GM18870 (cell line): ENCODE measurements at regions not wholly inside any gene's neighbourhood (a gene's known extent, or its start where the extent isn't known, plus 50 kb on each side); places are given as distances from the start of the nearest gene placed in this dataset.
"Not testable (repeated sequence)": the region's sequence is repeated elsewhere in the genome, so short reads cannot be mapped to it uniquely, and the experiment has no call there.

Experiments
- ATAC-seq: cut with Tn5 transposase; IDR thresholded peaks from one replicate; pipeline ENCODE4 v1.9.1; 2021; ENCODE audit warnings: moderate library complexity; ENCODE audit not compliant: unreplicated experiment

- no peak for ATAC-seq
Observed at GRCh38 chr6:150495126-150495525, 104.6 kb upstream of the PLEKHG1 start.

DNA sequence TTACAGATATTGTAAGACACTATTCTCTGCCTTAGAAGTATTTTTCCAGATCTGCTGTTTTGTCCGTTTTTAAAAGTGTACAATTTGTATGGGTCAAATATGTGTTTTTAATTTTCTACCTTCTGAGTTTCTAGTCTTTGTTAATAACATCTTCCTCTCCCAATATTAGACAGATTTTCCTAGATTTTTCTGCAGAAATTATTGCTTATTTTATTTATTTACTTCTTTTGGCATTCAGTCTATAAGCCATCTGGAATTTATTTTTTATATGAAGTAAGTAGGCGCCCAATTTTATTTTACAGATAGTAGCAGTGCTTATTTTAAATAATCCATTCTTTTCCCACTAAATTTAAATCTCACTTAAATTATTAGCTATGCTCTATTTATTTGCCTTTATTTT is 103.1 kb upstream of the PLEKHG1 start:
- ATAC-seq = no peak

- ATAC-seq = no peak
Observed at GRCh38 chr6:150499882-150500312, 99.8 kb upstream of the PLEKHG1 start.

DNA sequence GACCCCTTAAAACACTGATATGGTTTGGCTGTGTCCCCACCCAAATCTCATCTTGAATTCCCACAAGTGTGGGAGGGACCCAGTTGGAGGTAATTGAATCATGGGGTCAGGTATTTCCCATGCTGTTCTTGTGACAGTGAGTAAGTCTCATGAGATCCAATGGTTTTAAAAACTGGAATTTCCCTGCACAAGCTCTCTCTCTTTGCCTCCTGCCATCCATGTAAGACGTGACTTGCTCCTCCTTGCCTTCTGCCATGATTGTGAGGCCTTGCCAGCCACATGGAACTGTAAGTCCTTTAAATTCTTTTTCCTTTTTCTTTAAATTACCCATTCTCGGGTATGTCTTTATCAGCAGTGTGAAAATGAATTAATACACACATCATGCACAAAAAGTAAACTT is 99.1 kb upstream of the PLEKHG1 start:
- ATAC-seq = not testable (repeated sequence)

- no peak for ATAC-seq
Observed at GRCh38 chr6:150503041-150503440, 96.6 kb upstream of the PLEKHG1 start.

- ATAC-seq = no peak
Observed at GRCh38 chr6:150503586-150504339, 95.9 kb upstream of the PLEKHG1 start.

DNA sequence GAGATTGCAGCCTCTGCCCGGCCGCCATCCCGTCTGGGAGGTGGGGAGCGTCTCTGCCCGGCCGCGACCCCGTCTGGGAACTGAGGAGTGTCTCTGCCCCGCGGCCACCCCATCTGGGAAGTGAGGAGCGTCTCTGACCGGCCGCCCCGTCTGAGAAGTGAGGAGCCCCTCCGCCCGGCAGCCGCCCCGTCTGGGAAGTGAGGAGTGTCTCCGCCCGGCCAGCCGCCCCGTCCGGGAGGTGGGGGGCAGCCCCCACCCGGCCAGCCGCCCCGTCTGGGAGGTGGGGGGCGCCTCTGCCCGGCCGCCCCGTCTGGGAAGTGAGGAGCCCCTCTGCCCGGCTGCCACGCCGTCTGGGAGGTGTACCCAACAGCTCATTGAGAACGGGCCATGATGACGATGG is 92.3 kb upstream of the PLEKHG1 start:
- ATAC-seq = not testable (repeated sequence)

DNA sequence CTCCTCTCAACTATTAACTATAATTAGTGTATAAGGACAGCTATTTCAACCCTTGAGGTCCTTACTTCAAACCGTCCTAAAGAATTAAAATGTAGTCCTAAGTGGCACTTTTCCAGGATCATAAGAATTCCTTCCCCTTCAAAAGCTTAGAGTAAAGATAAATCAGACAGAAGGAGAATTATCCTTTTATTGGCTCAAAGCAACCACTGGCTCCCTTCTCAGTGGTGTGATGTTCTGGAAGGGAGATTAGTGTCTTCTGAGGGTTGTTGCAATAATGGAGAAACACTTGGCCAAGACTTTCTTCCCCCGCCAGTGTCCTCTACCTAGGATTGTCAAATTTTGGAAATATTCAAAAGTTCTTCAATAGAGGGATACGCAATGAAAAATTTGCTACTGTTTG is 89.1 kb upstream of the PLEKHG1 start:
- ATAC-seq = no peak

GRCh38 chr6:150511313-150511712 is 88.4 kb upstream of the PLEKHG1 start:
- no peak for ATAC-seq

DNA sequence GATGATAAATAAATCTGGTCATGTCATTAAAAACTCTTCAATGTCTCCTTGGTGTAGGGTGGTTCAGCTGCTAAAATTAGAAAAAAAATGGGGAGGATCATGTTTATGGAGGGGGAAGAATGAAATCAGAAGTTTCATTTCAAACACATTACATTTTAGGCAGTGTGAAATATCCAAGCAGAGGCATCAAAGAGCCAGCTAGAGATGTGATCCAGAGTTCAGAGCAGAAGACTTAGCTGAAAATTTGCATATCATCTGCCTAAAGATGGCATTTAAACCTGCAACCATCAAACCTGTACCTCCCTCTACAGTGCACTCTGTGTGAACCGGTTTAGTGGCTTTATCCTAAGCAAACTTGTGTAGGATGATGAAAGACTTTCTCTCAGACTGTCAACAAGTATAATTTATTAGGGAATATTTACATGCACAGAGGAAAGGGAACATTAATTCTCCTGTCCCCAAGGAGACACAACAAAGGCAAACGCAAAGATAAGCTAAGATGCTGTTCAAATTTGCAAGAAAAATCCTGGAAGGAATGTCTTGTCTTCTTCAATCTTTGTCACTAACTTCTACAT is 84.8 kb upstream of the PLEKHG1 start:
- no peak for ATAC-seq

DNA sequence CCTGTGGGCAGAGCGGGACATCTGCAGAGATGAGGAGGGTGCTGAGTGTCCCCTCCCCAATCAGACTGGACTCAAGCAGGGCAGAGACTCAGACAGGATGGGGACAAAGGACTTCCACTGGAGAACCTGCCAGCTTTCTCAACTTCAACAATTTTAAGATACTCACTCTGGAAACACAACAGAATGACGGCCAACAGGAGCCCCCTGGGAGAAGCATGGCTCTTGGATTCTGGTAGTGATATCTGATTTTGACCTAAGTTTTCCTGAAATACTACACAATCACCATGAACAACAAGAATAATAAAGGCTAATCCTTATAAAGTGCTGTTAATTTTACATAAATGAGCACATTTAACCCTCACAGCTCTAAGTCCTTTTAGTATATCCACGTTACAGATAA is 83.5 kb upstream of the PLEKHG1 start:
- ATAC-seq = no peak

DNA sequence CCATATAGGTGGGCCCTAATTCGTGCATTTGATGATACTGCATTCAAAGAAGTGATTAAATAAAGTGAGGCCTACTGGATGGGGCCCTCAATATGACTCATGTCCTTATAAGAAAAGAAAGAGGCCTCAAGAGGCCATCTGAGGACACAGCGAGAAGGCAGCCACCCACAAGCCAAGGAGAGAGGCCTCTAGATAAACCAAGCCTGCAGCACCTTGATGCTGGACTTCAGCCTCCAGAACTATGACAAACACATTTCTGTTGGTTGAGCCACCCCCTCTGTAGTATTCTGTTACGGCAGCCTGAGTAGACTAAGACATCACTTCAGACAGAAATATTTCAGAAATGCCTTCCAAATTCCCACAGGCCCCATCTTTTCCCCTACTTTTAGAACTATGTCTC is 82.5 kb upstream of the PLEKHG1 start:
- no peak for ATAC-seq

DNA sequence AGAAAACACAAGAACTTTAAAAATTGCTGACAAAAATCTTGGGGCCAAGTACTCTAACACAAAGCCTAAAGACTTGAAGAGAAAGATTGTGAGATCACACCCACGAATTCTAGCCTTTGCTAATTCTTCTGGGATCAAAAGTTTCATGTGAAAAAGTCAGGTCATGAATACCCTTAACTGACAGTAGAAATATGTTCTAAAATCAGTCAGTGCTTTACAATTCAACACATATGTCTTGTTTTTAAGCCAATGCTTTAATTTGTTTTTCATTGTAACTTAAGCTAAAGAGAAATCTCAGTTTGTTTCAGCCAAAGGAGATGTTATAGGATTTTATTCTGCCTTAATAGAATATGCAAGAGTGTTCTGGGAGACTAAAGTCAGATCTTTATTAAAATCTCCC is 78.2 kb upstream of the PLEKHG1 start:
- no peak for ATAC-seq

DNA sequence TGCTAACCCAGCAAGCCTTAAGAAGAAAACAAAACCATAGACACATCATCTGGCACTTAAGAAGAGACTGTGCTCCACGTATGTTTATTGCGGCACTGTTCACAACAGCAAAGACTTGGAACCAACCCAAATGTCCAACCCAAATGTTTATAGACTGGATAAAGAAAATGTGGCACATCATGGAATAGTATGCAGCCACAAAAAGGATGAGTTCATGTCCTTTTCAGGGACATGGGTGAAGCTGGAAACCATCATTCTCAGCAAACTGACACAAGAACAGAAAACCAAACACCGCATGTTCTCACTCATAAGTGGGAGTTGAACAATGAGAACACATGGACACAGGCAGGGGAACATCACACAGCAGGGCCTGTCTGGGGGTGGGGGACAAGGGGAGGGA is 76.5 kb upstream of the PLEKHG1 start:
- ATAC-seq = not testable (repeated sequence)

DNA sequence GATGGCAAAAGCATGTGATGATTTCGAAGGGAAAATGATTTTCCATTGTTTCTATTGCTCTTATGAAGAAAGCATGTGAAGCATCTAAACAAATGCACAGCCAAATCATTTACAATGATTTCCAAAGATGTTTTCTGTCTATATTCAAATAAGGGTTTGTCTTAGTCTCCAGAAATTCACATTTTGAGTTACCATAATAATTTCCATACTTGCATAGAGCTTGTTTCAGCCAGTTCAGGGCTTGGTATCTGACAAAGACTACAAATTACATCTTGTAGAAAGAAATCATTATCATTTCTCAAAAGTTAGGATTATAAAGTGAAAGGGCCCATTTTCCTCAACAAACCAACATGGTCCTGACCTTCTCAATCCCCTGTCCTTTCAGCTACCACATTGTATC is 74.4 kb upstream of the PLEKHG1 start:
- ATAC-seq = no peak

GRCh38 chr6:150527100-150527499 is 72.6 kb upstream of the PLEKHG1 start:
- no peak for ATAC-seq

- ATAC-seq = no peak
Observed at GRCh38 chr6:150528648-150529285, 70.9 kb upstream of the PLEKHG1 start.

GRCh38 chr6:150529646-150530045 is 70.0 kb upstream of the PLEKHG1 start:
- no peak for ATAC-seq

GRCh38 chr6:150531957-150532356 is 67.7 kb upstream of the PLEKHG1 start:
- no peak for ATAC-seq

GRCh38 chr6:150534553-150534952 is 65.1 kb upstream of the PLEKHG1 start:
- ATAC-seq = no peak

DNA sequence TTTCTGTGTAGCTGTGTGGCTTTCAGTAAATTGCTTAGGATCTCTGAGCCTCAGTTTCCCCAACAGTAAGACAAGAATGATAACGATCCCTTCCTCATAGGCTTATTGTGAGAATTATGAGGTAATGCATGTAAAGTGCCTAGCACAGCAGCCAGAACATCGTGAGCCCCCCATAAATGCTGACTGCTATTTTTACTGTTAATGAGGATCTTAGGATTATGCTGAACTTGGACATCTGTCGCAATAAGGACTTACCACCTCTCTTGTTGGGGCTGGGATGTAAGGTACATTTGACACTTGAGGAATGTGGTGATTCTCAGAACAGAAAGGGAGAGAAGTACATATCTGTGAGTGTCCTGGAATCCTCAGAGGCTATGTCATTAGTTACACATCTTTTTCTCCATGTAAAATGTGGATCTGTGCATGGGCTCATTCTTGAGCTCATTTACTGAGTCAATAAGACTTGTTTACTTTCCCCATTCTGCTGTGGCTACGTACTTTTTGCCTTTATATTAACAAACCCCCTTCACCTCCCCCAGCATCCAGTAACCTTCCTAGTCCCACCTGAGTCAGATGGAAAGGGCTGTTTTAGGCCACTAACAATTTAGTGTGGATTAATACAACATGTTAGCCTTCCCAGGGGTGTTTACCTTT is 64.4 kb upstream of the PLEKHG1 start:
- ATAC-seq = no peak

DNA sequence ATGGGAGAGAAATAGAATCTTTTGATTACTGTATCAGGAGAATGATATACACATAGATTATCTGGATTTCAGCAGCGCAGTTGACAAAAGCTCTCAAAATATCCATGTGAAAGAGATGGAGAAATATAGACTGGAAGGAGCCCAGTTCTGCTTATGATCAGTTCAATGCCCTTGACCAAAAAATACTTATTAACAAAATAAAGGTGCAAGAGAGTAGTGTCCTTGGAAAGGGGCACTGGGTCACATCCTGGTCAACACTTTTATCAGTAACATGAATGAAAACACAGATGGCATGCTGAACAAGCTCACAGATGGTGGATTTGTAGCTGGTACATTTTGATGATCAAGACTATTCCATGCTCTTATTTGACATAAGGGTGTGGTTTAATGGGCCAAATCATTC is 63.9 kb upstream of the PLEKHG1 start:
- ATAC-seq = no peak
